CD1c-positive myeloid dendritic cell (primary cell): ENCODE measurements at regions not wholly inside any gene's neighbourhood (a gene's known extent, or its start where the extent isn't known, plus 50 kb on each side); places are given as distances from the start of the nearest gene placed in this dataset.

Source experiments
- DNase-seq: peaks from one replicate; pipeline ENCODE4 v3.0.0-alpha.2; 2016; ENCODE audit errors: extremely low spot score

GRCh38 chr5:175579742-175580432 lies 78.0 kb upstream of the HRH2 start:
- peak; percentile 12 for DNase-seq

- no peak for DNase-seq
These were observed 75.2 kb upstream of the HRH2 start for GRCh38 chr5:175582697-175583096.

- no peak for DNase-seq
These were observed 72.3 kb upstream of the HRH2 start for GRCh38 chr5:175585567-175585966.

GRCh38 chr5:175588709-175589429 lies 69.0 kb upstream of the HRH2 start:
- DNase-seq, result no peak

GRCh38 chr5:175589714-175590113 lies 68.2 kb upstream of the HRH2 start:
- no peak for DNase-seq

GRCh38 chr5:175590471-175590881 lies 67.4 kb upstream of the HRH2 start:
- peak; percentile 88 for DNase-seq

GRCh38 chr5:175591293-175591692 lies 66.6 kb upstream of the HRH2 start:
- no peak for DNase-seq

GRCh38 chr5:175593794-175594193 lies 64.1 kb upstream of the HRH2 start:
- no peak for DNase-seq

- DNase-seq, result no peak
These were observed 62.0 kb upstream of the HRH2 start for GRCh38 chr5:175595905-175596304.

GRCh38 chr5:175596761-175597189 lies 61.1 kb upstream of the HRH2 start:
- no peak for DNase-seq

GRCh38 chr5:175597718-175598117 lies 60.2 kb upstream of the HRH2 start:
- no peak for DNase-seq

- DNase-seq, result no peak
These were observed 59.1 kb upstream of the HRH2 start for GRCh38 chr5:175598774-175599173.

GRCh38 chr5:175599210-175599609 lies 58.7 kb upstream of the HRH2 start:
- no peak for DNase-seq

- no peak for DNase-seq
These were observed 53.7 kb upstream of the HRH2 start for GRCh38 chr5:175603987-175604739.

GRCh38 chr5:175606409-175606808 lies 51.5 kb upstream of the HRH2 start:
- no peak for DNase-seq
